Fibroblast of skin of right quadriceps (primary cell): ENCODE measurements at regions not wholly inside any gene's neighbourhood (a gene's known extent, or its start where the extent isn't known, plus 50 kb on each side); places are given as distances from the start of the nearest gene placed in this dataset.
"Not testable (repeated sequence)": the region's sequence is repeated elsewhere in the genome, so short reads cannot be mapped to it uniquely, and the experiment has no call there.

Experiments
- DNase-seq: peaks from one replicate; pipeline ENCODE4 v3.0.0-alpha.2; 2013

GRCh38 chr7:17440025-17440784 is 141.8 kb downstream of the AHR start:
- DNase-seq, result not testable (repeated sequence)

GRCh38 chr7:17440831-17441230 is 142.4 kb downstream of the AHR start:
- DNase-seq, result no peak

GRCh38 chr7:17441557-17441956 is 143.1 kb downstream of the AHR start:
- DNase-seq, result no peak

- no peak for DNase-seq
Observed at GRCh38 chr7:17444151-17444550, 145.7 kb downstream of the AHR start.

- no peak for DNase-seq
Observed at GRCh38 chr7:17444673-17445072, 146.2 kb downstream of the AHR start.

- no peak for DNase-seq
Observed at GRCh38 chr7:17446340-17446739, 147.9 kb downstream of the AHR start.

- DNase-seq, result no peak
Observed at GRCh38 chr7:17447728-17448478, 149.5 kb downstream of the AHR start.

- no peak for DNase-seq
Observed at GRCh38 chr7:17448479-17449423, 150.3 kb downstream of the AHR start.

GRCh38 chr7:17456541-17456940 is 158.1 kb downstream of the AHR start:
- DNase-seq, result no peak

GRCh38 chr7:17460001-17460400 is 161.5 kb downstream of the AHR start:
- no peak for DNase-seq

- DNase-seq, result no peak
Observed at GRCh38 chr7:17460665-17461064, 162.2 kb downstream of the AHR start.

- DNase-seq, result peak; percentile 30
Observed at GRCh38 chr7:17462131-17462631, 163.7 kb downstream of the AHR start.

- no peak for DNase-seq
Observed at GRCh38 chr7:17463511-17464085, 165.1 kb downstream of the AHR start.

GRCh38 chr7:17466216-17466615 is 167.8 kb downstream of the AHR start:
- DNase-seq, result no peak

GRCh38 chr7:17467386-17467945 is 169.0 kb downstream of the AHR start:
- no peak for DNase-seq

- no peak for DNase-seq
Observed at GRCh38 chr7:17471325-17471724, 172.9 kb downstream of the AHR start.

- no peak for DNase-seq
Observed at GRCh38 chr7:17472518-17472917, 174.1 kb downstream of the AHR start.

- DNase-seq, result no peak
Observed at GRCh38 chr7:17472939-17473338, 174.5 kb downstream of the AHR start.

- no peak for DNase-seq
Observed at GRCh38 chr7:17474724-17475344, 176.4 kb downstream of the AHR start.

- DNase-seq, result no peak
Observed at GRCh38 chr7:17477182-17477581, 178.7 kb downstream of the AHR start.

GRCh38 chr7:17481118-17481517 is 182.7 kb downstream of the AHR start:
- DNase-seq, result no peak

- DNase-seq, result no peak
Observed at GRCh38 chr7:17485368-17485767, 186.9 kb downstream of the AHR start.
